GM12878 (cell line): ENCODE measurements at regions not wholly inside any gene's neighbourhood (a gene's known extent, or its start where the extent isn't known, plus 50 kb on each side); places are given as distances from the start of the nearest gene placed in this dataset.

Experiments used
- ATAC-seq: fragments of 200-7000 bp; cut with Tn5 transposase; 3 replicates; pipeline ENCODE4 v1.9.1; 2020; ENCODE audit warnings: mild to moderate bottlenecking, moderate library complexity
- BruUV-seq: library from RNA; stranded (reverse); fragments of 400-500 nt; replicated peaks from 2 replicates; lab custom pipeline; 2021; lab: Mats Ljungman, UMichigan
- CTCF ChIA-PET: fragments of 300-600 bp; sonication (Branson Sonifier 250); formaldehyde crosslinking; extraction: SDS; loops from one replicate; lab custom pipeline; 2021; ENCODE audit warnings: inconsistent platforms; lab: Yijun Ruan, JAX
- POLR2A ChIA-PET: fragments of 350-600 bp; formaldehyde crosslinking; extraction: SDS; loops from one replicate; lab custom pipeline; 2021; ENCODE audit warnings: inconsistent platforms; lab: Charles Lee
- RAD21 ChIA-PET: fragments of 300-600 bp; sonication (Branson Sonifier 250); formaldehyde crosslinking; loops from one replicate; lab custom pipeline; 2023; ENCODE audit warnings: antibody characterized with exemption; ENCODE audit not compliant: unreplicated experiment; lab: Charles Lee
- SMC1A ChIA-PET: fragments of 300-600 bp; sonication (Branson Sonifier 250); formaldehyde crosslinking; loops from one replicate; lab custom pipeline; 2023; ENCODE audit not compliant: unreplicated experiment, uncharacterized antibody; lab: Charles Lee
- DNase-seq: peaks from one replicate; pipeline ENCODE4 v3.0.0-alpha.2; 2011; ENCODE audit warnings: low read depth, low spot score
- FAIRE-seq: peaks from 3 replicates; lab custom pipeline; 2011; peaks lifted over from hg19 to GRCh38; lab: Jason Lieb, UNC
- H2AFZ ChIP-seq: 2 replicates; pipeline ENCODE4 v1.6.0; 2011; ENCODE audit warnings: low read depth, low read length, control low read depth; ENCODE audit not compliant: control insufficient read depth
- H3K27ac ChIP-seq: 2 replicates; pipeline ENCODE4 v1.5.1; 2011; ENCODE audit warnings: control low read depth; ENCODE audit not compliant: control insufficient read depth, insufficient read depth
- H3K27me3 ChIP-seq, 2 experiments: replicated peaks in 1 of 2; 2 replicates each; pipeline versions ENCODE4 v1.6.0 to v1.6.1; 2011; ENCODE audit warnings: low read length in 1 of 2; ENCODE audit not compliant: control insufficient read depth in 2 of 2, insufficient read depth in 2 of 2
- H3K36me3 ChIP-seq, 2 experiments: 2 replicates each; pipeline ENCODE4 v1.5.1; 2011; ENCODE audit warnings: low read length in 1 of 2; ENCODE audit not compliant: control insufficient read depth in 2 of 2, insufficient read depth in 2 of 2
- H3K4me1 ChIP-seq: 2 replicates; pipeline ENCODE4 v1.6.1; 2011; ENCODE audit warnings: mild to moderate bottlenecking, low read length, moderate library complexity, mixed read lengths; ENCODE audit not compliant: control insufficient read depth, insufficient read depth
- H3K4me2 ChIP-seq: 2 replicates; pipeline ENCODE4 v1.6.0; 2011; ENCODE audit warnings: control low read depth; ENCODE audit not compliant: control insufficient read depth, insufficient read depth
- H3K4me3 ChIP-seq: fragments of 200-600 bp; sonication (generic); 2 replicates; pipeline ENCODE4 v1.5.1; 2016
- H3K79me2 ChIP-seq: 2 replicates; pipeline ENCODE4 v1.6.0; 2011; ENCODE audit warnings: low read length; ENCODE audit not compliant: control insufficient read depth, insufficient read depth
- H3K9ac ChIP-seq: 2 replicates; pipeline ENCODE4 v1.8.0; 2011; ENCODE audit warnings: low read length, control low read depth, mixed read lengths; ENCODE audit not compliant: control insufficient read depth, insufficient read depth
- H3K9me3 ChIP-seq: replicated peaks from 3 replicates; pipeline ENCODE4 v1.5.1; 2011; ENCODE audit warnings: mild to moderate bottlenecking, low read length; ENCODE audit not compliant: control insufficient read depth, insufficient read depth
- H4K20me1 ChIP-seq: 2 replicates; pipeline ENCODE4 v1.6.0; 2011; ENCODE audit not compliant: control insufficient read depth, insufficient read depth
- CBFB ChIP-seq: IDR thresholded peaks from 2 replicates; pipeline ENCODE4 v1.6.1; 2016; ENCODE audit warnings: antibody characterized with exemption, low read depth
- GABPA ChIP-seq: IDR thresholded peaks from 2 replicates; pipeline ENCODE4 v1.6.1; 2014; ENCODE audit warnings: antibody characterized with exemption, low read depth, mild to moderate bottlenecking, inconsistent platforms
- GATAD2B ChIP-seq: fragments of 450-650 bp; conservative IDR thresholded peaks from 2 replicates; pipeline ENCODE4 v1.6.1; 2017; ENCODE audit warnings: low read depth, mild to moderate bottlenecking, moderate library complexity
- HCFC1 ChIP-seq: fragments of 150-350 bp; IDR thresholded peaks from 2 replicates; pipeline ENCODE4 v1.6.1; 2014; ENCODE audit warnings: low read length
- JUNB ChIP-seq: IDR thresholded peaks from 2 replicates; pipeline ENCODE4 v1.6.1; 2016; ENCODE audit warnings: antibody characterized with exemption, mild to moderate bottlenecking
- JUND ChIP-seq: IDR thresholded peaks from 2 replicates; pipeline ENCODE4 v1.6.1; 2012; ENCODE audit warnings: low read depth, mild to moderate bottlenecking, low read length, improper control_type of control experiment, moderate library complexity
- KAT2A ChIP-seq: conservative IDR thresholded peaks from 2 replicates; pipeline ENCODE4 v1.6.1; 2011; ENCODE audit warnings: low read depth, low read length; ENCODE audit not compliant: control insufficient read depth
- MEF2B ChIP-seq: fragments of 450-650 bp; IDR thresholded peaks from 2 replicates; pipeline ENCODE4 v1.6.1; 2018; ENCODE audit warnings: mild to moderate bottlenecking, moderate library complexity; ENCODE audit not compliant: partially characterized antibody, poor library complexity, severe bottlenecking
- MTA2 ChIP-seq: fragments of 450-650 bp; IDR thresholded peaks from 2 replicates; pipeline ENCODE4 v1.6.1; 2016; ENCODE audit warnings: low read depth, mild to moderate bottlenecking, moderate library complexity
- NFIC ChIP-seq: IDR thresholded peaks from 2 replicates; pipeline ENCODE4 v1.6.1; 2012; ENCODE audit warnings: low read depth, mild to moderate bottlenecking, inconsistent platforms, low read length, moderate library complexity
- POLR2AphosphoS5 ChIP-seq: IDR thresholded peaks from 2 replicates; pipeline ENCODE4 v1.6.1; 2011; ENCODE audit warnings: mild to moderate bottlenecking, low read length, inconsistent platforms
- RAD21 ChIP-seq: IDR thresholded peaks from 2 replicates; pipeline ENCODE4 v1.6.1; 2011; ENCODE audit warnings: mild to moderate bottlenecking, low read depth, low read length, moderate library complexity; ENCODE audit not compliant: insufficient read depth
- RBBP5 ChIP-seq: fragments of 200-600 bp; sonication (generic); conservative IDR thresholded peaks from 2 replicates; pipeline ENCODE4 v1.6.1; 2016
- TARDBP ChIP-seq: IDR thresholded peaks from 2 replicates; pipeline ENCODE4 v1.6.1; 2016; ENCODE audit warnings: borderline replicate concordance
- WGBS: methylation state at CpG from one replicate; pipeline ENCODE4 v1.1.6; 2016; ENCODE audit warnings: low lambda C conversion rate; ENCODE audit not compliant: insufficient replicate concordance, insufficient coverage; ENCODE audit errors: missing lambda C conversion rate; 5-methylcytosine and 5-hydroxymethylcytosine counted together
- in situ Hi-C: fragments of 300-500 bp; cut with MboI; formaldehyde crosslinking; loops from 9 replicates; pipeline ENCODE4 v1.14.3; 2018; ENCODE audit warnings: mixed read lengths
- intact Hi-C: fragments of 100-400 bp; cut with micrococcal nuclease; formaldehyde crosslinking; loops from one replicate; pipeline ENCODE4 v1.14.2; 2022; ENCODE audit not compliant: unreplicated experiment
- TF ChIP-seq, protein P1 (sequence below): fragments of 450-650 bp; IDR thresholded peaks from 2 replicates; pipeline ENCODE4 v1.6.1; 2016; ENCODE audit warnings: mild to moderate bottlenecking
- TF ChIP-seq, protein P2 (sequence below): fragments of 450-650 bp; IDR thresholded peaks from 2 replicates; pipeline ENCODE4 v1.6.1; 2014; ENCODE audit warnings: mild to moderate bottlenecking
- TF ChIP-seq, protein P3 (sequence below): fragments of 450-650 bp; IDR thresholded peaks from 2 replicates; pipeline ENCODE4 v1.6.1; 2017; ENCODE audit warnings: mild to moderate bottlenecking
- TF ChIP-seq, protein P4 (sequence below): fragments of 450-650 bp; IDR thresholded peaks from 2 replicates; pipeline ENCODE4 v1.6.1; 2017; ENCODE audit warnings: low read depth, mild to moderate bottlenecking, moderate library complexity

DNA sequence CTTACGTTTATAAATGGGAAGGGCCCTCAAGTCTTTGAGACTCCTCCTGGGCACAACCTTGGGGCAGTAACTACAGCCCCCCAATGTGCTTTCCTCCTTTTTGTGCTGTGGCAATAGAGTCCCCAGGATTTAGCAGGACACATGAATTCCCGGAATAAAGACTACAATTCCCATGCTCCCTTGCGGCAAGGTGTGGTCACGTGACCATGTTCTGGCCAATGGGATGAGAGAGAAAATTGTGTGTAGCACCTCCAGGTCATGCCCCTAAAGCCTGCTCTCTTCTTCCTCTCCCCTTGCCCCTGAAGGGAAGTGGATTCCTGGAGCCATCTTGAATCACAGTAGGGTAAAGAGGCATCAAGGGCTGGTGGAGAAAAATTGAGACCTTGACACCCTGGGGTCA is 295.1 kb upstream of the SFSWAP start (continued):
- TF ChIP-seq HCFC1 (peak; percentile 56), GATAD2B (no peak), GABPA (no peak), KAT2A (no peak), JUNB (no peak), JUND (no peak), TARDBP (no peak), POLR2AphosphoS5 (no peak), CBFB (no peak), MEF2B (no peak)
- TF ChIP-seq, protein P1, sequence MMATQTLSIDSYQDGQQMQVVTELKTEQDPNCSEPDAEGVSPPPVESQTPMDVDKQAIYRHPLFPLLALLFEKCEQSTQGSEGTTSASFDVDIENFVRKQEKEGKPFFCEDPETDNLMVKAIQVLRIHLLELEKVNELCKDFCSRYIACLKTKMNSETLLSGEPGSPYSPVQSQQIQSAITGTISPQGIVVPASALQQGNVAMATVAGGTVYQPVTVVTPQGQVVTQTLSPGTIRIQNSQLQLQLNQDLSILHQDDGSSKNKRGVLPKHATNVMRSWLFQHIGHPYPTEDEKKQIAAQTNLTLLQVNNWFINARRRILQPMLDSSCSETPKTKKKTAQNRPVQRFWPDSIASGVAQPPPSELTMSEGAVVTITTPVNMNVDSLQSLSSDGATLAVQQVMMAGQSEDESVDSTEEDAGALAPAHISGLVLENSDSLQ, result no peak
- TF ChIP-seq, protein P2, sequence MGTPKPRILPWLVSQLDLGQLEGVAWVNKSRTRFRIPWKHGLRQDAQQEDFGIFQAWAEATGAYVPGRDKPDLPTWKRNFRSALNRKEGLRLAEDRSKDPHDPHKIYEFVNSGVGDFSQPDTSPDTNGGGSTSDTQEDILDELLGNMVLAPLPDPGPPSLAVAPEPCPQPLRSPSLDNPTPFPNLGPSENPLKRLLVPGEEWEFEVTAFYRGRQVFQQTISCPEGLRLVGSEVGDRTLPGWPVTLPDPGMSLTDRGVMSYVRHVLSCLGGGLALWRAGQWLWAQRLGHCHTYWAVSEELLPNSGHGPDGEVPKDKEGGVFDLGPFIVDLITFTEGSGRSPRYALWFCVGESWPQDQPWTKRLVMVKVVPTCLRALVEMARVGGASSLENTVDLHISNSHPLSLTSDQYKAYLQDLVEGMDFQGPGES, result no peak

DNA sequence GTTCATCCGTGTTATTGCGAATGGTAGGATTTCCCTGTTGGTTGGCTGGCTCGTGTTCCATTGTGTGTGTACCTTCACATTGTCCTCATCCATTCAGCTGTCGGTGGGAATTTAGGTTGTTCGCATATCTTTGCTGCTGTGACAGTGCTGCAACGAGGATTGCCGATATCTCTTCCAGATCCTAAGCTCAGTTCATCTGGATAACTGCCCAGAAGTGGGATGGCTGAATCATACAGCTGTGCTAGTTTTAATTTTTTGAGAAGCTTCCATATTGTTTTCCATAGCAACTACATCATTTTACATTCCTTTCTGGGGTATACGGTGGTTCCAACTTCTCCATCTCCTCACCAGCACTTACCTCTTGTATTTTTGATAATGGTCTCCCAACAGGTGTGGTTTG is 292.8 kb upstream of the SFSWAP start:
- RAD21 ChIA-PET, result no interaction called here
- H3K4me1 ChIP-seq, result no peaks in the 10 kb centered on the region
- WGBS, result 63% methylated on average over 8 of the region's 8 CpGs
- no peak for TF ChIP-seq MTA2
- TF ChIP-seq RAD21, result no peak
- TF ChIP-seq GABPA, result no peak
- TF ChIP-seq, protein P3, sequence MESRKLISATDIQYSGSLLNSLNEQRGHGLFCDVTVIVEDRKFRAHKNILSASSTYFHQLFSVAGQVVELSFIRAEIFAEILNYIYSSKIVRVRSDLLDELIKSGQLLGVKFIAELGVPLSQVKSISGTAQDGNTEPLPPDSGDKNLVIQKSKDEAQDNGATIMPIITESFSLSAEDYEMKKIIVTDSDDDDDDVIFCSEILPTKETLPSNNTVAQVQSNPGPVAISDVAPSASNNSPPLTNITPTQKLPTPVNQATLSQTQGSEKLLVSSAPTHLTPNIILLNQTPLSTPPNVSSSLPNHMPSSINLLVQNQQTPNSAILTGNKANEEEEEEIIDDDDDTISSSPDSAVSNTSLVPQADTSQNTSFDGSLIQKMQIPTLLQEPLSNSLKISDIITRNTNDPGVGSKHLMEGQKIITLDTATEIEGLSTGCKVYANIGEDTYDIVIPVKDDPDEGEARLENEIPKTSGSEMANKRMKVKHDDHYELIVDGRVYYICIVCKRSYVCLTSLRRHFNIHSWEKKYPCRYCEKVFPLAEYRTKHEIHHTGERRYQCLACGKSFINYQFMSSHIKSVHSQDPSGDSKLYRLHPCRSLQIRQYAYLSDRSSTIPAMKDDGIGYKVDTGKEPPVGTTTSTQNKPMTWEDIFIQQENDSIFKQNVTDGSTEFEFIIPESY, result no peak
- TF ChIP-seq, protein P4, sequence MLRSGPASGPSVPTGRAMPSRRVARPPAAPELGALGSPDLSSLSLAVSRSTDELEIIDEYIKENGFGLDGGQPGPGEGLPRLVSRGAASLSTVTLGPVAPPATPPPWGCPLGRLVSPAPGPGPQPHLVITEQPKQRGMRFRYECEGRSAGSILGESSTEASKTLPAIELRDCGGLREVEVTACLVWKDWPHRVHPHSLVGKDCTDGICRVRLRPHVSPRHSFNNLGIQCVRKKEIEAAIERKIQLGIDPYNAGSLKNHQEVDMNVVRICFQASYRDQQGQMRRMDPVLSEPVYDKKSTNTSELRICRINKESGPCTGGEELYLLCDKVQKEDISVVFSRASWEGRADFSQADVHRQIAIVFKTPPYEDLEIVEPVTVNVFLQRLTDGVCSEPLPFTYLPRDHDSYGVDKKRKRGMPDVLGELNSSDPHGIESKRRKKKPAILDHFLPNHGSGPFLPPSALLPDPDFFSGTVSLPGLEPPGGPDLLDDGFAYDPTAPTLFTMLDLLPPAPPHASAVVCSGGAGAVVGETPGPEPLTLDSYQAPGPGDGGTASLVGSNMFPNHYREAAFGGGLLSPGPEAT, result no peak
- TF ChIP-seq NFIC, result no peak
- TF ChIP-seq RBBP5, result no peak

More for the DNA sequence above, 292.8 kb upstream of the SFSWAP start:
- intact Hi-C loops (no loop called here), in situ Hi-C loops (no loop called here)
- ATAC-seq (no peak), DNase-seq (no peak), FAIRE-seq (no peak)
- no peaks in the 10 kb centered on the region for H3K36me3 ChIP-seq
- 0 out of 4 replicates have a peak, but pooled peaks cover 0 to 3% of the 10 kb centered on the region in 2 experiments for H3K27me3 ChIP-seq
- POLR2A ChIA-PET, result no interaction called here
- H3K4me2 ChIP-seq, result no peak overlapping the region
- H2AFZ ChIP-seq, result no peak overlapping the region
- H3K4me3 ChIP-seq, result no peak overlapping the region
- H3K9ac ChIP-seq, result no peak overlapping the region
- no peaks in the 10 kb centered on the region for H3K79me2 ChIP-seq
- SMC1A ChIA-PET, result no interaction called here
- H3K9me3 ChIP-seq, result no peaks in the 10 kb centered on the region; the same call in 2 of the 3 replicates
- CTCF ChIA-PET, result no interaction called here
- no peaks in the 10 kb centered on the region; the same call in 1 of the 2 replicates for H4K20me1 ChIP-seq
- BruUV-seq, result no TSS peak
- no peak overlapping the region for H3K27ac ChIP-seq
